ENCODE measurements at regions not wholly inside any gene's neighbourhood (a gene's known extent, or its start where the extent isn't known, plus 50 kb on each side); places are given as distances from the start of the nearest gene placed in this dataset.

- TF ChIP-seq CTCF (conservative IDR thresholded peaks at IDR 0.05) (no peak), ZFX (IDR thresholded peaks at IDR 0.05) (no peak)
These were observed 332.3 kb downstream of the PLK2 start for GRCh38 chr5:58127255-58128220.
